ENCODE measurements at regions not wholly inside any gene's neighbourhood (a gene's known extent, or its start where the extent isn't known, plus 50 kb on each side); places are given as distances from the start of the nearest gene placed in this dataset.

GRCh38 chrX:124804962-124805361 lies 458.6 kb downstream of the SH2D1A start:
- H3K4me1 ChIP-seq = no peaks in the 10 kb centered on the region
- no peak for DNase-seq
- no peaks in the 10 kb centered on the region for H3K36me3 ChIP-seq
- H3K27me3 ChIP-seq = no peaks in the 10 kb centered on the region
- H3K9me3 ChIP-seq (replicated peaks) = no peaks in the 10 kb centered on the region
- H3K4me3 ChIP-seq = no peak overlapping the region
- H3K27ac ChIP-seq = no peak overlapping the region

GRCh38 chrX:124805486-124805885 lies 459.1 kb downstream of the SH2D1A start:
- no peaks in the 10 kb centered on the region for H3K27me3 ChIP-seq
- no peaks in the 10 kb centered on the region for H3K36me3 ChIP-seq
- DNase-seq = no peak
- H3K27ac ChIP-seq = no peak overlapping the region
- H3K9me3 ChIP-seq (replicated peaks) = no peaks in the 10 kb centered on the region
- H3K4me3 ChIP-seq = no peak overlapping the region
- no peaks in the 10 kb centered on the region for H3K4me1 ChIP-seq

GRCh38 chrX:124814106-124814505 lies 467.7 kb downstream of the SH2D1A start:
- H3K4me1 ChIP-seq = no peaks in the 10 kb centered on the region
- no peaks in the 10 kb centered on the region for H3K27me3 ChIP-seq
- no peak for DNase-seq
- no peaks in the 10 kb centered on the region for H3K36me3 ChIP-seq
- H3K9me3 ChIP-seq (replicated peaks) = no peaks in the 10 kb centered on the region
- no peak overlapping the region for H3K4me3 ChIP-seq
- no peak overlapping the region for H3K27ac ChIP-seq

GRCh38 chrX:124818033-124818432 lies 471.7 kb downstream of the SH2D1A start:
- H3K9me3 ChIP-seq (replicated peaks) = no peaks in the 10 kb centered on the region
- no peak for DNase-seq
- no peaks in the 10 kb centered on the region for H3K27me3 ChIP-seq
- H3K4me1 ChIP-seq = no peaks in the 10 kb centered on the region
- no peak overlapping the region for H3K4me3 ChIP-seq
- H3K27ac ChIP-seq = no peak overlapping the region
- no peaks in the 10 kb centered on the region for H3K36me3 ChIP-seq

- H3K27me3 ChIP-seq = no peaks in the 10 kb centered on the region
- H3K4me3 ChIP-seq = no peak overlapping the region
- no peaks in the 10 kb centered on the region for H3K36me3 ChIP-seq
- no peak for DNase-seq
- H3K27ac ChIP-seq = no peak overlapping the region
- no peaks in the 10 kb centered on the region for H3K4me1 ChIP-seq
- no peaks in the 10 kb centered on the region for H3K9me3 ChIP-seq (replicated peaks)
Measured at GRCh38 chrX:124818764-124819163, 472.4 kb downstream of the SH2D1A start.

GRCh38 chrX:124820738-124821137 lies 474.4 kb downstream of the SH2D1A start:
- no peaks in the 10 kb centered on the region for H3K9me3 ChIP-seq (replicated peaks)
- no peaks in the 10 kb centered on the region for H3K4me1 ChIP-seq
- no peak overlapping the region for H3K27ac ChIP-seq
- no peak overlapping the region for H3K4me3 ChIP-seq
- no peaks in the 10 kb centered on the region for H3K27me3 ChIP-seq
- no peak for DNase-seq
- H3K36me3 ChIP-seq = no peaks in the 10 kb centered on the region

- no peaks in the 10 kb centered on the region for H3K36me3 ChIP-seq
- no peaks in the 10 kb centered on the region for H3K9me3 ChIP-seq (replicated peaks)
- H3K27ac ChIP-seq = no peak overlapping the region
- H3K4me3 ChIP-seq = no peak overlapping the region
- no peaks in the 10 kb centered on the region for H3K4me1 ChIP-seq
- H3K27me3 ChIP-seq = no peaks in the 10 kb centered on the region
- no peak for DNase-seq
Measured at GRCh38 chrX:124827258-124827845, 481.0 kb downstream of the SH2D1A start.

- H3K4me3 ChIP-seq = no peak overlapping the region
- H3K36me3 ChIP-seq = no peaks in the 10 kb centered on the region
- H3K4me1 ChIP-seq = no peaks in the 10 kb centered on the region
- DNase-seq = no peak
- H3K9me3 ChIP-seq (replicated peaks) = no peaks in the 10 kb centered on the region
- H3K27ac ChIP-seq = no peak overlapping the region
- H3K27me3 ChIP-seq = no peaks in the 10 kb centered on the region
Measured at GRCh38 chrX:124829930-124830329, 483.6 kb downstream of the SH2D1A start.

GRCh38 chrX:124836786-124837185 lies 482.9 kb upstream of the TEX13C start:
- no peaks in the 10 kb centered on the region for H3K27me3 ChIP-seq
- no peaks in the 10 kb centered on the region for H3K4me1 ChIP-seq
- H3K4me3 ChIP-seq = no peak overlapping the region
- DNase-seq = no peak
- no peak overlapping the region for H3K27ac ChIP-seq
- H3K36me3 ChIP-seq = no peaks in the 10 kb centered on the region
- H3K9me3 ChIP-seq (replicated peaks) = no peaks in the 10 kb centered on the region

- Histone ChIP-seq H3K27ac (no peak overlapping the region), H3K36me3 (no peaks in the 10 kb centered on the region), H3K4me1 (no peaks in the 10 kb centered on the region), H3K27me3 (no peaks in the 10 kb centered on the region), H3K9me3 (replicated peaks) (no peaks in the 10 kb centered on the region), H3K4me3 (no peak overlapping the region)
- DNase-seq = no peak
Measured at GRCh38 chrX:124842205-124842604, 477.5 kb upstream of the TEX13C start.

GRCh38 chrX:124860736-124861135 lies 458.9 kb upstream of the TEX13C start:
- H3K4me3 ChIP-seq = no peak overlapping the region
- no peaks in the 10 kb centered on the region for H3K27me3 ChIP-seq
- H3K4me1 ChIP-seq = no peaks in the 10 kb centered on the region
- H3K27ac ChIP-seq = no peak overlapping the region
- no peak for DNase-seq
- no peaks in the 10 kb centered on the region for H3K36me3 ChIP-seq
- no peaks in the 10 kb centered on the region for H3K9me3 ChIP-seq (replicated peaks)

- Histone ChIP-seq H3K36me3 (no peaks in the 10 kb centered on the region), H3K27ac (no peak overlapping the region)
Measured at GRCh38 chrX:124862301-124862700, 457.4 kb upstream of the TEX13C start.

GRCh38 chrX:124863303-124863702 lies 456.4 kb upstream of the TEX13C start:
- Histone ChIP-seq H3K4me3 (no peak overlapping the region), H3K27ac (no peak overlapping the region), H3K4me1 (no peaks in the 10 kb centered on the region), H3K9me3 (replicated peaks) (no peaks in the 10 kb centered on the region), H3K36me3 (no peaks in the 10 kb centered on the region), H3K27me3 (no peaks in the 10 kb centered on the region)
- DNase-seq = peak in 1 of 2 experiments; percentile 13

More at GRCh38 chrX:124862301-124862700, 457.4 kb upstream of the TEX13C start:
- Histone ChIP-seq H3K27me3 (no peaks in the 10 kb centered on the region), H3K4me1 (no peaks in the 10 kb centered on the region), H3K9me3 (replicated peaks) (no peaks in the 10 kb centered on the region), H3K4me3 (no peak overlapping the region)
- DNase-seq = no peak

GRCh38 chrX:124887572-124887971 lies 432.1 kb upstream of the TEX13C start:
- Histone ChIP-seq H3K4me3 (no peak overlapping the region), H3K27ac (no peak overlapping the region), H3K4me1 (no peaks in the 10 kb centered on the region), H3K9me3 (replicated peaks) (no peaks in the 10 kb centered on the region), H3K36me3 (no peaks in the 10 kb centered on the region), H3K27me3 (no peaks in the 10 kb centered on the region)
- no peak for DNase-seq

GRCh38 chrX:124895947-124896346 lies 423.7 kb upstream of the TEX13C start:
- H3K4me1 ChIP-seq = no peaks in the 10 kb centered on the region
- no peaks in the 10 kb centered on the region for H3K27me3 ChIP-seq
- no peak overlapping the region for H3K27ac ChIP-seq
- DNase-seq = no peak
- H3K36me3 ChIP-seq = no peaks in the 10 kb centered on the region
- H3K4me3 ChIP-seq = no peak overlapping the region
- no peaks in the 10 kb centered on the region for H3K9me3 ChIP-seq (replicated peaks)

- Histone ChIP-seq H3K36me3 (no peaks in the 10 kb centered on the region), H3K4me1 (no peaks in the 10 kb centered on the region), H3K9me3 (replicated peaks) (no peaks in the 10 kb centered on the region), H3K27me3 (no peaks in the 10 kb centered on the region), H3K27ac (no peak overlapping the region), H3K4me3 (no peak overlapping the region)
- DNase-seq = no peak
Measured at GRCh38 chrX:124902953-124903352, 416.7 kb upstream of the TEX13C start.

All from SJCRH30 (cell line).